NCI-H1694 (cell line): ENCODE measurements at regions not wholly inside any gene's neighbourhood (a gene's known extent, or its start where the extent isn't known, plus 50 kb on each side); places are given as distances from the start of the nearest gene placed in this dataset.

Source experiments
- DNase-seq: peaks from one replicate; lab custom pipeline; 2025; lab: John Stamatoyannopoulos, UW

GRCh38 chr6:105494688-105495087, 91.8 kb upstream of the PREP start:
- DNase-seq, result no peak

GRCh38 chr6:105493736-105494135, 90.9 kb upstream of the PREP start:
- no peak for DNase-seq

- DNase-seq, result no peak
Measured at GRCh38 chr6:105492706-105493673, 90.1 kb upstream of the PREP start.

DNA sequence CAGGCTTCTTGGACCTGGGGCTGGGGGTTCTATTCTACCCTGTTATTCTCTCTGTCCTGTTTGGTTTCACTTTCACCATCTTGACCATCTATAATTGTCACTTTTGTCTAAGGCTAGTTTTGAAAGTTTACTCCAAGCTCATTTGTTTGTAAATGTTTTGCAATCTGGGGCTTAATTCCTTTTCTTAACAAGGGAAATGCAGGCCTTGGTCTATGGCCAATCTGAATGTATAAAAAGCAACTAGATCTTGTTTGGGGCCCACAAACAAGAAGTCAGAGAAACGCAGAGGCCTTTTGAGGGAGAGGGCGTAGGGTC, 86.3 kb upstream of the PREP start:
- DNase-seq, result no peak

DNA sequence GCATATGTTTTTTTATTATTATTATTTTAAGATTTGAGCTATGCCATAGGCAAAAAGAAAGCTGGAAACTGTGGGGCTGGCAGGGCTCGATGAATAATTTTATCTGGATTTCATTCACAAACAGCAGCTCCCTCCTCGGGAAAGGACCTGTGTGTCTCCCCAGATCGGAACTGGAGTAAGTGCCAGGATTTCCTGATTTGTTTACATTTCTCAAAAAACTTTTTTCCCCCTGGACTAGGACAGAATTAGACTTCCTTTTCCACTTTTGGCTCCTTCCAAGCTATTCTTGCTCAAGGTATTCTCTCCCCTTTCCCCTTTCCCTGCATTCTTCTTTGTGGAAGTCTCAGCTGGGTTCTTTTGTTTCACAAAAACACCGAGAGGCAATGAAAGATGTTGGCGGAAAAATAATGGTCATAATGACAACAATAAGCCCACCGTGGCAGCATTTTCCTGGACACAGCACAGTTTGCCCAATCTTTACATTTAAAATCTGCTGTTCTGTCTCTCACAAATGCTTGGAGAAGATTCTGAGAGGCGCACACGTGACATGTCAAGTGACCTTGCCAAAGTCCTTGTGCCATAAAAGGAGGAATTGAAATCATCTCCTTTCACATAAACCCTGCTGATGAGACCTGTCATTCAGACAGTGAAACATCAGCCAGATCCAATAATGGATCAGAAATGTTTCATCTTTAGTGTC, 85.8 kb upstream of the PREP start:
- no peak for DNase-seq

GRCh38 chr6:105487040-105487790, 84.3 kb upstream of the PREP start:
- no peak for DNase-seq

DNA sequence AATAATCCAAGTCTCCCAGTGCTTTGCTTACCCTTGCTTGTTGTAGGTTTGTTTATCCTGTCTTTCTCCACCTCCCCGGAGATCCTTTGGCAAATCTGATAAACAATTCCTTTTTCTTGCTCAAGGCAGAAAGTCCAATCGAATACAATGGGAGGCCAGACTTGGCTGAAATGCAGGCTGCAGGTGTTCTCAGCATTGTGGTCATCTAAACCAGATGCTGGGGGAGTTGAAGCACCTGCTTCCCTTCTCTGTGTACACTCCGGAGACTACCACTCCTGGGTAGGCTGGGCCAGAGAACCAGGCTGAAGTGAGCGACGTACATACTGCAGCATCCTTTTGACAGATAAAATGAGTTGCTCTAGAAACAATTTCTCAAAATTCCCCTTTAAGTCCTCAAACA, 82.6 kb upstream of the PREP start:
- DNase-seq, result no peak

- DNase-seq, result peak; percentile 39
Measured at GRCh38 chr6:105484238-105485161, 81.6 kb upstream of the PREP start.

DNA sequence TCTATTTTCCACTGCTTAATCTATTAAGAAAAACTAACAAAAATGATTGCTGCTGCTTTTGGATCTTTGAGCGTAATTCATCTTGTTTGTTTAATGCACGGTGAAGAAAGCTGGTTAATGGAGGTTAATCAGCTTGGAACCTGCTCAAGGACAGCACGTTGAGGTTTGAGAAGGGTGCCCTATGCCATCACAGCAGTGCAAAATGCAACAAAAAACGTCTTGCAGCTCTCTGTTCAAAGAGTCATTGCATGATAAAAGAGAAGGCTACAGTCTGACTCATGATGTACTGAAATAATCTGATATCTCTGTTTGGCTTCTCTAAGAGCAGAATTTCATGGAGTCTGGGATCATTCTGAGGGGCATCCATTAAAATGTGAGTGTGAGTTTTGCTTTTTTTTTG, 80.6 kb upstream of the PREP start:
- no peak for DNase-seq

GRCh38 chr6:105482921-105483320, 80.0 kb upstream of the PREP start:
- no peak for DNase-seq

- no peak for DNase-seq
Measured at GRCh38 chr6:105482227-105482844, 79.5 kb upstream of the PREP start.

GRCh38 chr6:105476978-105477377, 74.1 kb upstream of the PREP start:
- DNase-seq, result no peak

DNA sequence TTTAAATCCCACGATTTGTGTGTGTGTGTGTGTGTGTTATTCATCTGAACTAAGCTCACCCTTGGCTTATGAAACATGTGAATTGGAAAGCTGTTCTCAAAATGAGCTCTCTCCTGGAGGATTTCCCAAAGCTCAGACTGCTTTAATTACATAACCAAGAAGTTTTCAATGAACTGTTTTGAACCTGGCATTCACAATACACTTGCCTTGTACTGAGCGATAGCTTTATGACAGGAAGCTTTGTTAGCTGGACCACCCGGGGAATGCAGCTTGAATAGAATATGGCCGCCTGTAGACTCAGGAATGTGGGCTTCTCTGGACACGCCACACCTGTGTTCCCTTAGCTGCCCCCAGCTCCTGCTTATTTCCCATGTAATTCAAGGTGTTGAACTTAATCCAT, 71.4 kb upstream of the PREP start:
- DNase-seq, result no peak

GRCh38 chr6:105469946-105470345, 67.1 kb upstream of the PREP start:
- DNase-seq, result no peak

DNA sequence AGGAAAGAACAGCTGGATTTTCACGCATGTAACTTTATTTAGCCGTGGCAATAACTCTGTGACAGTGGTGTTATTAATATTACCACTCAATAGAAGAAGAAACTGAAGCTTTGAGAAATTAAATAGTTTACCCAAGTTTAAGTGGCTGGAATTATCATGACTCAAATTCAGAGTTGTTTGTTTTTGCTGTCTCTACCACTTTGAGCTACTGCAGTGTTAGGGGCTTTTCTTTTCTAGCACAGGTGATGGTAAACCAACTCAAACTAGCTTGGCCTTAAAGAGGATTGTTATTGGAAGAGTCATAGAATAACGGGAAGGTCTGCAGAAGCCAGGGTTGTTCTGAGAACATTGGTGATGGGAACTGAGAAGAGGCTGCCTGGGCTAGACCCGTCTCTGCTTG, 66.0 kb upstream of the PREP start:
- DNase-seq, result no peak

DNA sequence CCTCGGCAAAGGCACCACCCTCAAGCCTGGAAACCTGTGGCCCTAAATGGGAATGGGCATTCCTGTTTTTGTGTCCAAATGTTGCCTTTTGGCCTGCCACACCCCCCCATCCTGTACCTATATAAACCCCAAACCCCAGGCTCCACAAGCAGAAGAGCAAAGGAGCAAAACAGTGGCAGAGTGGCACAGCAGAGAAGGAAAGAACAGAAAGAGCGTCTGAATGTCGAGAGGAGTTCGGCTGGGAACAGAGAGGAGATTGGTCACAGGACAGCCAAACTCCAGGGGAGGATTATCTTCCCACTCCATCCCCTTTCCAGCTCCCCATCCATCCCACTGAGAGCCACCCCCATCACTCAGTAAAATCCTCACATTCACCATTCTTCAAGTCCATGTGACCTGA, 58.0 kb upstream of the PREP start:
- no peak for DNase-seq

DNA sequence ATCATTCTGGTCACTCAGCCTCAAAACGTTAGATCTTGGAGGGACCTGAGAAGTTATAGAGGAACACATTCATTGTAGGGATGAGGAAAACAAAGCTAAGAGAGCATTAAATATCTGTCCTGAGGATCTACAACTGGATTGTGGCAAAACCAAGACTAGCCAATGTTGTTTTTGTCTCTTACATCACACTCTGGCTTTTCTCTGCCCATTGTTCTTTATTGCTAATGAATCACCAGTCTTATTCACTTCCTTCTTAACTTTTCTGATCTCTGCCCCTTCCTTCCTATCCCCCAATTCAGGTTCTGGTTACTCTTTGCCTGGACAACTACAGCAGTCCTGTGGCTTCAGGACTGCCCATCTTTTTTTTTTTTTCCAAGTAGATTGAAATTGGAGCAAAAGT, 57.0 kb upstream of the PREP start:
- no peak for DNase-seq

- DNase-seq, result no peak
Measured at GRCh38 chr6:105459049-105459448, 56.2 kb upstream of the PREP start.

DNA sequence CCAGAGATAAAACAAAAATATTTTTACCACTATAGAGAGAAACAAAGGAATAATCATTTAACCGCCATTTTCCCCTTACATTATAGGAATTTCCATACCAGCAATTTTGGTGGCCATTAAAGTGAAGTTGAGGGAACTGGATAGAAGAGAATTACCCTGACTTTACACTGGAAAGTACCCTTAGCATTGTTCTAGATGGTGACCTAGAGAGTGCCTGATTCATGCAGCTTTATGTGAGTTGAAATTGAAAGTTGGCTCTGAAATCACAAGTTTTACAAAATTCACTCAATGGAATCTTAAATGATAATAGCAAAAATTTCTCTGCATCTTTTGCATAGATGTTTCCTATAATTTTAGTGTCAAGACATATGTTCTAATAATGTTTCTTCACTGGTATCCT, 55.7 kb upstream of the PREP start:
- DNase-seq, result no peak

DNA sequence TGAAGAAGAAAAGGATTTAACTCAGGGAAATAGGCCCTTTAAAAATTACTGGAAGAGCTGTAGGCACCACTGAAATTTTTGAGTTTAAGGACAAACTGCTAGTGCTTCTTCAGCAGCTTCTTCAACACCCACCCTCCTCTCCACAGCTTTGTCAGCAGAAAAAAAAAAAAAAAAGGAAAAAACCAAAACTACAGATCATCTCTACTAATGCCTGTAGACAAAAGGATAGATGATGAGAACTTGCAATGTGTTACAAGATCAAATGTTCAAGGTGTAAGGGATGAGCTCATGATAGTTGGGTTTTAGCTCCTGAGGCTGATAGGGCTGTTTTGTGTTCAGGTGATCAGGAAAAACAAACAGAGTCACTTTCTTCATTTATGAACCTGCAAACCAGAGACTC, 55.2 kb upstream of the PREP start:
- DNase-seq, result no peak

DNA sequence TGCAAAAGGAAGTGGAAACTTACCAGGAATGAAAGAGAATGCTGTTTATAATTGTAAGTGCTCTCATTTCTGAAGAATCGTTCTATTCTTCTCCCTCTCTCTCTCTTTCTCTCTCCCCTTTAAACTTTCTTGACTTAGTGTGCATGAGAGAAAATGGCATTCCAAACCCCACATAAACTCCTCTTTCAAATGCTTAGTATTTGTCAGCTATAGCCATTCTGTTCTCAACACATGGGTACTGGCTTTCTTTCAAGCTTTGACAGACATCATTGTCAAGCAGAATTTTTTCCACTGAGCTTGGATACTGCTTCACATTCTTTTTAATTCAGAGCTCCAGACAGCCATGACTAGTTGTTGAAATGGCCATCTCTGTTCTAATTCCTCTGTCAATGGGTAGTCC, 51.1 kb upstream of the PREP start:
- no peak for DNase-seq
